K562 (cell line): ENCODE measurements at regions not wholly inside any gene's neighbourhood (a gene's known extent, or its start where the extent isn't known, plus 50 kb on each side); places are given as distances from the start of the nearest gene placed in this dataset.

Source experiments
- ATAC-seq: fragments of 200-7000 bp; cut with Tn5 transposase; 3 replicates; pipeline ENCODE4 v1.9.1; 2020; ENCODE audit warnings: moderate library complexity
- BruUV-seq: library from RNA; stranded (reverse); fragments of 400-500 nt; replicated peaks from 2 replicates; lab custom pipeline; 2021; lab: Mats Ljungman, UMichigan
- CTCF ChIA-PET: fragments of 300-600 bp; formaldehyde crosslinking; extraction: SDS; loops from one replicate; lab custom pipeline; 2021; ENCODE audit warnings: low intra/inter-chr PET ratio; lab: Yijun Ruan, JAX
- POLR2A ChIA-PET: fragments of 300-600, 350-650 bp; sonication (Branson Sonifier 250); formaldehyde crosslinking; extraction: SDS; loops from one replicate; lab custom pipeline; 2021; ENCODE audit warnings: antibody characterized with exemption, inconsistent platforms; lab: Yijun Ruan, JAX
- DNase-seq, 4 experiments: peaks; one replicate each; pipeline versions ENCODE4 v3.0.0 to v3.0.0-alpha.2; 2011 to 2018; ENCODE audit warnings: low spot score in 3 of 4, mixed read lengths in 3 of 4; ENCODE audit errors: extremely low read depth in 1 of 4
- FAIRE-seq: peaks from 2 replicates; lab custom pipeline; 2011; peaks lifted over from hg19 to GRCh38; lab: Jason Lieb, UNC
- H2AFZ ChIP-seq: 2 replicates; pipeline ENCODE4 v1.6.0; 2011; ENCODE audit warnings: low read depth, low read length, control low read depth, inconsistent platforms
- H3K27ac ChIP-seq: fragments of 200-600 bp; 3 replicates; pipeline ENCODE4 v1.8.0; 2011; ENCODE audit warnings: low read depth, mild to moderate bottlenecking, control low read depth, inconsistent platforms, low read length, moderate library complexity, mixed read lengths; ENCODE audit errors: extremely low read depth
- H3K27me3 ChIP-seq, 2 experiments: fragments of 300-600 bp in 1 of 2; 2 replicates in 1 of 2; 3 replicates in 1 of 2; pipeline versions ENCODE4 v1.6.0 to v1.8.0; 2011; ENCODE audit warnings: inconsistent platforms in 2 of 2, low read length in 2 of 2, mild to moderate bottlenecking in 1 of 2, mixed read lengths in 1 of 2, moderate library complexity in 1 of 2; ENCODE audit not compliant: control insufficient read depth in 2 of 2, insufficient read depth in 2 of 2
- H3K36me3 ChIP-seq: fragments of 300-600 bp; 3 replicates; pipeline ENCODE4 v1.8.0; 2011; ENCODE audit warnings: mild to moderate bottlenecking, low read length, inconsistent platforms; ENCODE audit not compliant: control insufficient read depth, insufficient read depth
- H3K4me1 ChIP-seq, 2 experiments: fragments of 200-600 bp in 1 of 2; replicated peaks in 1 of 2; 2 replicates in 1 of 2; 3 replicates in 1 of 2; pipeline versions ENCODE4 v1.5.1 to v1.8.0; 2011; ENCODE audit warnings: inconsistent platforms in 2 of 2, low read length in 2 of 2, mild to moderate bottlenecking in 1 of 2, mixed read lengths in 1 of 2, moderate library complexity in 1 of 2; ENCODE audit not compliant: control insufficient read depth in 2 of 2, insufficient read depth in 2 of 2
- H3K4me2 ChIP-seq: 2 replicates; pipeline ENCODE4 v1.6.1; 2011; ENCODE audit warnings: low read length, control low read depth, inconsistent platforms, mixed read lengths; ENCODE audit not compliant: insufficient read depth
- H3K4me3 ChIP-seq: fragments of 200-600 bp; sonication (generic), shearing (Covaris generic); 2 replicates; pipeline ENCODE4 v1.5.1; 2016; ENCODE audit warnings: control low read depth, inconsistent platforms
- H3K79me2 ChIP-seq: fragments of 200-600 bp; 3 replicates; pipeline ENCODE4 v1.8.0; 2011; ENCODE audit warnings: low read length, inconsistent platforms; ENCODE audit not compliant: control insufficient read depth, insufficient read depth
- H3K9ac ChIP-seq, 2 experiments: 2 replicates each; pipeline versions ENCODE4 v1.6.0 to v1.6.1; 2011; ENCODE audit warnings: low read depth in 2 of 2, low read length in 2 of 2, control low read depth in 1 of 2, inconsistent platforms in 1 of 2, mild to moderate bottlenecking in 1 of 2, mixed read lengths in 1 of 2; ENCODE audit not compliant: insufficient read depth in 1 of 2
- H3K9me1 ChIP-seq: one replicate; pipeline ENCODE4 v1.6.0; 2011; ENCODE audit warnings: inconsistent platforms, mild to moderate bottlenecking, low read length, moderate library complexity; ENCODE audit not compliant: control insufficient read depth, insufficient read depth
- H3K9me3 ChIP-seq: replicated peaks from 2 replicates; pipeline ENCODE4 v1.5.1; 2011; ENCODE audit warnings: low read depth, low read length, inconsistent platforms; ENCODE audit not compliant: control insufficient read depth, insufficient read depth
- H4K20me1 ChIP-seq: replicated peaks from 2 replicates; pipeline ENCODE4 v1.6.1; 2011; ENCODE audit warnings: low read length, inconsistent platforms, mixed read lengths; ENCODE audit not compliant: control insufficient read depth, insufficient read depth
- FOSL1 ChIP-seq: fragments of 200-800 bp; sonication (Bioruptor generic); conservative IDR thresholded peaks from 2 replicates; pipeline ENCODE4 v1.6.1; 2016; ENCODE audit warnings: missing genetic modification characterization, missing compliant biosample characterization
- KHSRP ChIP-seq: fragments of 450-650 bp; IDR thresholded peaks from 2 replicates; pipeline ENCODE4 v1.6.1; 2017
- PRPF4 ChIP-seq: fragments of 200-400 bp; formaldehyde crosslinking; IDR thresholded peaks from one replicate; pipeline ENCODE4 v1.6.1; 2017; ENCODE audit warnings: low read length, low read depth, mild to moderate bottlenecking; ENCODE audit not compliant: insufficient read depth, poor library complexity, severe bottlenecking
- STAG1 ChIP-seq: sonication (generic); formaldehyde crosslinking; IDR thresholded peaks from 2 replicates; pipeline ENCODE4 v1.5.0; 2020; ENCODE audit warnings: missing genetic modification reagents, borderline replicate concordance
- TRIM24 ChIP-seq, 2 experiments: fragments of 450-650 bp; IDR thresholded peaks; 2 replicates each; pipeline ENCODE4 v1.6.1; 2016
- YY1 ChIP-seq, 3 experiments: IDR thresholded peaks; 2 replicates each; pipeline ENCODE4 v1.6.1; 2011; ENCODE audit warnings: low read length in 2 of 3, mild to moderate bottlenecking in 2 of 3, moderate library complexity in 2 of 3, borderline replicate concordance in 1 of 3, control low read depth in 1 of 3, low read depth in 1 of 3; ENCODE audit not compliant: insufficient read depth in 3 of 3, insufficient replicate concordance in 2 of 3, control insufficient read depth in 1 of 3, insufficient read length in 1 of 3; ENCODE audit errors: extremely low read depth in 1 of 3
- ZNF121 ChIP-seq: sonication (generic); formaldehyde crosslinking; conservative IDR thresholded peaks from 2 replicates; pipeline ENCODE4 v1.8.0; 2022; ENCODE audit warnings: missing genetic modification reagents
- ZNF24 ChIP-seq: fragments of 450-650 bp; IDR thresholded peaks from 2 replicates; pipeline ENCODE4 v1.6.1; 2016
- WGBS: fragments of 100-300 bp; shearing (Covaris generic); methylation state at CpG from one replicate; pipeline ENCODE4 v1.1.6; 2016; ENCODE audit warnings: low coverage, mixed read lengths; ENCODE audit not compliant: insufficient coverage; ENCODE audit errors: missing lambda C conversion rate; 5-methylcytosine and 5-hydroxymethylcytosine counted together
- in situ Hi-C: fragments of 300-500 bp; cut with MboI; formaldehyde crosslinking; loops from 4 replicates; pipeline ENCODE4 v1.15.0; 2018; ENCODE audit warnings: inconsistent platforms, mixed read lengths
- intact Hi-C: fragments of 100-400 bp; cut with micrococcal nuclease; formaldehyde crosslinking; loops from 2 replicates; pipeline ENCODE4 v1.14.2; 2022
- TF ChIP-seq, protein P1 (sequence below): sonication (generic); formaldehyde crosslinking; IDR thresholded peaks from 2 replicates; pipeline ENCODE4 v1.8.0; 2022; ENCODE audit warnings: missing genetic modification reagents, mild to moderate bottlenecking, borderline replicate concordance
- TF ChIP-seq, protein P2 (sequence below): sonication (generic); formaldehyde crosslinking; IDR thresholded peaks from 2 replicates; pipeline ENCODE4 v1.4.0; 2020; ENCODE audit warnings: mild to moderate bottlenecking, missing genetic modification reagents

GRCh38 chr13:111844222-111844671 lies 222.7 kb upstream of the SOX1 start:
- WGBS, result 2% methylated on average over 21 of the region's 28 CpGs
- Histone ChIP-seq H4K20me1 (no peaks in the 10 kb centered on the region), H3K79me2 (no peaks in the 10 kb centered on the region), H3K27me3 (peaks cover 0 to 14% of the 10 kb centered on the region in 2 experiments; a peak in 1 of 5 replicates), H2AFZ (no peak overlapping the region), H3K9ac (no peak overlapping the region), H3K36me3 (no peaks in the 10 kb centered on the region), H3K4me3 (no peak overlapping the region), H3K9me3 (no peaks in the 10 kb centered on the region), H3K27ac (no peak overlapping the region), H3K4me2 (no peak overlapping the region), H3K9me1 (no peaks in the 10 kb centered on the region), H3K4me1 (no peaks in the 10 kb centered on the region)
- DNase-seq (no peak), ATAC-seq (no peak), FAIRE-seq (no peak)
- in situ Hi-C loops (no loop called here), intact Hi-C loops (no loop called here)
- ChIA-PET POLR2A (no interaction called here), CTCF (no interaction called here)
- TF ChIP-seq STAG1 (CRISPR knock-in tag), result no peak
- no peak for TF ChIP-seq PRPF4
- no TSS peak for BruUV-seq

- intact Hi-C loops, result no loop called here
- TF ChIP-seq TRIM24 (IDR thresholded peaks at IDR 0.05) (no peak), YY1 (IDR thresholded peaks at IDR 0.05; ENCODE audit: borderline replicate concordance in 1 of 3, control insufficient read depth in 1 of 3, extremely low read depth in 1 of 3, insufficient read depth in 3 of 3, insufficient read length in 1 of 3, insufficient replicate concordance in 2 of 3, low read depth in 1 of 3, low read length in 2 of 3) (no peak), ZNF24 (no peak), KHSRP (no peak), FOSL1 (tag) (no peak), ZNF121 (CRISPR knock-in tag) (no peak)
- TF ChIP-seq, protein P1, sequence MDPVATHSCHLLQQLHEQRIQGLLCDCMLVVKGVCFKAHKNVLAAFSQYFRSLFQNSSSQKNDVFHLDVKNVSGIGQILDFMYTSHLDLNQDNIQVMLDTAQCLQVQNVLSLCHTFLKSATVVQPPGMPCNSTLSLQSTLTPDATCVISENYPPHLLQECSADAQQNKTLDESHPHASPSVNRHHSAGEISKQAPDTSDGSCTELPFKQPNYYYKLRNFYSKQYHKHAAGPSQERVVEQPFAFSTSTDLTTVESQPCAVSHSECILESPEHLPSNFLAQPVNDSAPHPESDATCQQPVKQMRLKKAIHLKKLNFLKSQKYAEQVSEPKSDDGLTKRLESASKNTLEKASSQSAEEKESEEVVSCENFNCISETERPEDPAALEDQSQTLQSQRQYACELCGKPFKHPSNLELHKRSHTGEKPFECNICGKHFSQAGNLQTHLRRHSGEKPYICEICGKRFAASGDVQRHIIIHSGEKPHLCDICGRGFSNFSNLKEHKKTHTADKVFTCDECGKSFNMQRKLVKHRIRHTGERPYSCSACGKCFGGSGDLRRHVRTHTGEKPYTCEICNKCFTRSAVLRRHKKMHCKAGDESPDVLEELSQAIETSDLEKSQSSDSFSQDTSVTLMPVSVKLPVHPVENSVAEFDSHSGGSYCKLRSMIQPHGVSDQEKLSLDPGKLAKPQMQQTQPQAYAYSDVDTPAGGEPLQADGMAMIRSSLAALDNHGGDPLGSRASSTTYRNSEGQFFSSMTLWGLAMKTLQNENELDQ, result no peak
- TF ChIP-seq, protein P2, sequence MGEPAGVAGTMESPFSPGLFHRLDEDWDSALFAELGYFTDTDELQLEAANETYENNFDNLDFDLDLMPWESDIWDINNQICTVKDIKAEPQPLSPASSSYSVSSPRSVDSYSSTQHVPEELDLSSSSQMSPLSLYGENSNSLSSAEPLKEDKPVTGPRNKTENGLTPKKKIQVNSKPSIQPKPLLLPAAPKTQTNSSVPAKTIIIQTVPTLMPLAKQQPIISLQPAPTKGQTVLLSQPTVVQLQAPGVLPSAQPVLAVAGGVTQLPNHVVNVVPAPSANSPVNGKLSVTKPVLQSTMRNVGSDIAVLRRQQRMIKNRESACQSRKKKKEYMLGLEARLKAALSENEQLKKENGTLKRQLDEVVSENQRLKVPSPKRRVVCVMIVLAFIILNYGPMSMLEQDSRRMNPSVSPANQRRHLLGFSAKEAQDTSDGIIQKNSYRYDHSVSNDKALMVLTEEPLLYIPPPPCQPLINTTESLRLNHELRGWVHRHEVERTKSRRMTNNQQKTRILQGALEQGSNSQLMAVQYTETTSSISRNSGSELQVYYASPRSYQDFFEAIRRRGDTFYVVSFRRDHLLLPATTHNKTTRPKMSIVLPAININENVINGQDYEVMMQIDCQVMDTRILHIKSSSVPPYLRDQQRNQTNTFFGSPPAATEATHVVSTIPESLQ, result no peak
These were observed 222.3 kb upstream of the SOX1 start for GRCh38 chr13:111844682-111845081.

More at GRCh38 chr13:111844682-111845081, 222.3 kb upstream of the SOX1 start:
- Histone ChIP-seq H3K9ac (no peak overlapping the region), H3K9me3 (no peaks in the 10 kb centered on the region), H2AFZ (no peak overlapping the region), H3K4me2 (no peak overlapping the region), H3K36me3 (no peaks in the 10 kb centered on the region), H3K27me3 (peaks cover 0 to 14% of the 10 kb centered on the region in 2 experiments; a peak in 1 of 5 replicates), H3K9me1 (no peaks in the 10 kb centered on the region), H3K27ac (no peak overlapping the region), H3K4me1 (no peaks in the 10 kb centered on the region), H4K20me1 (no peaks in the 10 kb centered on the region), H3K79me2 (no peaks in the 10 kb centered on the region), H3K4me3 (no peak overlapping the region)
- CTCF ChIA-PET, result no interaction called here
- no peak for FAIRE-seq
- in situ Hi-C loops, result no loop called here
- no TSS peak for BruUV-seq
- POLR2A ChIA-PET, result interaction anchor here (0.7 kb wide), 1 partner anchor 377 kb away, joined by 3 read pairs; no protein-coding TSS in a partner anchor
- DNase-seq, result no peak
- WGBS, result 2% methylated on average over 18 of the region's 20 CpGs
- no peak for ATAC-seq
